HepG2 (cell line): ENCODE measurements at regions not wholly inside any gene's neighbourhood (a gene's known extent, or its start where the extent isn't known, plus 50 kb on each side); places are given as distances from the start of the nearest gene placed in this dataset.

Experiments used
- ATAC-seq: fragments of 200-7000 bp; cut with Tn5 transposase; 3 replicates; pipeline ENCODE4 v1.9.1; 2020; ENCODE audit warnings: mild to moderate bottlenecking, moderate library complexity
- BruUV-seq: library from RNA; stranded (reverse); fragments of 400-500 nt; replicated peaks from 2 replicates; lab custom pipeline; 2021; lab: Mats Ljungman, UMichigan
- CTCF ChIA-PET: fragments of 300-600 bp; formaldehyde crosslinking; extraction: SDS; loops from one replicate; lab custom pipeline; 2021; ENCODE audit warnings: low total read pairs, inconsistent platforms, low intra/inter-chr PET ratio; lab: Yijun Ruan, JAX
- POLR2A ChIA-PET: fragments of 350-600 bp; sonication (Branson Sonifier 250); formaldehyde crosslinking; loops from one replicate; lab custom pipeline; 2020; ENCODE audit warnings: antibody characterized with exemption, inconsistent platforms; lab: Yijun Ruan, JAX
- DNase-seq: peaks from one replicate; pipeline ENCODE4 v3.0.0-alpha.2; 2015; ENCODE audit warnings: low spot score
- FAIRE-seq: peaks from 3 replicates; lab custom pipeline; 2011; peaks lifted over from hg19 to GRCh38; lab: Jason Lieb, UNC
- H2AFZ ChIP-seq: one replicate; pipeline ENCODE4 v1.6.1; 2011; ENCODE audit warnings: low read length, inconsistent platforms
- H3K27ac ChIP-seq: fragments of 300-600 bp; 3 replicates; pipeline ENCODE4 v1.8.0; 2011; ENCODE audit warnings: mixed run types, mild to moderate bottlenecking, mixed read lengths, low read length, inconsistent platforms; ENCODE audit not compliant: insufficient read depth; ENCODE audit errors: extremely low read length
- H3K27me3 ChIP-seq, 2 experiments: fragments of 200-600 bp in 1 of 2; 2 replicates in 1 of 2; 3 replicates in 1 of 2; pipeline versions ENCODE4 v1.6.0 to v1.8.0; 2011; ENCODE audit warnings: low read length in 2 of 2, mild to moderate bottlenecking in 2 of 2, moderate library complexity in 2 of 2, inconsistent platforms in 1 of 2; ENCODE audit not compliant: insufficient read depth in 2 of 2, control insufficient read depth in 1 of 2
- H3K36me3 ChIP-seq, 2 experiments: fragments of 200-600 bp in 1 of 2; replicated peaks in 1 of 2; 2 replicates in 1 of 2; 3 replicates in 1 of 2; pipeline versions ENCODE4 v1.5.1 to v1.8.0; 2011; ENCODE audit warnings: low read length in 2 of 2, inconsistent platforms in 1 of 2; ENCODE audit not compliant: insufficient read depth in 2 of 2, control insufficient read depth in 1 of 2
- H3K4me1 ChIP-seq: 2 replicates; pipeline ENCODE4 v1.5.1; 2012; ENCODE audit warnings: low read length, inconsistent platforms; ENCODE audit not compliant: insufficient read depth
- H3K4me2 ChIP-seq: 2 replicates; pipeline ENCODE4 v1.6.0; 2011; ENCODE audit warnings: low read depth, low read length, inconsistent platforms
- H3K4me3 ChIP-seq, 3 experiments: fragments of 200-600 bp in 1 of 3; sonication (generic), shearing (Covaris generic) in 1 of 3; replicated peaks in 1 of 3; 2 replicates each; pipeline ENCODE4 v1.5.1; 2011 to 2016; ENCODE audit warnings: low read length in 3 of 3, inconsistent platforms in 2 of 3, low read depth in 2 of 3, mild to moderate bottlenecking in 2 of 3, control low read depth in 1 of 3, mixed read lengths in 1 of 3; ENCODE audit not compliant: insufficient read depth in 1 of 3
- H3K79me2 ChIP-seq: one replicate; pipeline ENCODE4 v1.6.1; 2011; ENCODE audit warnings: low read length, inconsistent platforms; ENCODE audit not compliant: insufficient read depth
- H3K9ac ChIP-seq: 2 replicates; pipeline ENCODE4 v1.6.0; 2011; ENCODE audit warnings: mild to moderate bottlenecking, low read depth, low read length, inconsistent platforms; ENCODE audit not compliant: insufficient read depth
- H3K9me3 ChIP-seq: 2 replicates; pipeline ENCODE4 v1.5.1; 2012; ENCODE audit warnings: mild to moderate bottlenecking, low read length
- H4K20me1 ChIP-seq: 2 replicates; pipeline ENCODE4 v1.6.0; 2011; ENCODE audit warnings: inconsistent platforms, mild to moderate bottlenecking, low read length, moderate library complexity; ENCODE audit not compliant: insufficient read depth
- CEBPZ ChIP-seq: IDR thresholded peaks from 2 replicates; pipeline ENCODE4 v1.6.1; 2012; ENCODE audit warnings: low read length, improper control_type of control experiment
- HMG20B ChIP-seq: conservative IDR thresholded peaks from 2 replicates; pipeline ENCODE4 v1.6.1; 2016; ENCODE audit warnings: missing genetic modification reagents, missing compliant biosample characterization
- PAXIP1 ChIP-seq: sonication (generic); formaldehyde crosslinking; conservative IDR thresholded peaks from 2 replicates; pipeline ENCODE4 v1.4.0; 2020; ENCODE audit warnings: mild to moderate bottlenecking, missing genetic modification reagents, moderate library complexity
- PHF8 ChIP-seq: sonication (generic); formaldehyde crosslinking; IDR thresholded peaks from 2 replicates; pipeline ENCODE4 v1.5.0; 2020; ENCODE audit warnings: missing genetic modification reagents
- RAD51 ChIP-seq: fragments of 450-650 bp; IDR thresholded peaks from 2 replicates; pipeline ENCODE4 v1.6.1; 2016; ENCODE audit warnings: borderline replicate concordance
- WIZ ChIP-seq: sonication (generic); formaldehyde crosslinking; IDR thresholded peaks from 2 replicates; pipeline ENCODE4 v1.5.1; 2020; ENCODE audit warnings: mild to moderate bottlenecking, missing genetic modification reagents
- YEATS2 ChIP-seq: sonication (generic); formaldehyde crosslinking; IDR thresholded peaks from 2 replicates; pipeline ENCODE4 v1.4.0; 2020; ENCODE audit warnings: missing genetic modification reagents, borderline replicate concordance
- ZNF430 ChIP-seq: sonication (generic); formaldehyde crosslinking; IDR thresholded peaks from 2 replicates; pipeline ENCODE4 v1.9.0; 2021; ENCODE audit warnings: mild to moderate bottlenecking, missing genetic modification reagents
- ZNF496 ChIP-seq: sonication (generic); formaldehyde crosslinking; IDR thresholded peaks from 2 replicates; pipeline ENCODE4 v1.8.1; 2023; ENCODE audit warnings: mild to moderate bottlenecking, moderate library complexity, missing genetic modification reagents; ENCODE audit not compliant: insufficient replicate concordance
- ZNF567 ChIP-seq: sonication (generic); formaldehyde crosslinking; IDR thresholded peaks from 2 replicates; pipeline ENCODE4 v1.8.1; 2023; ENCODE audit warnings: mild to moderate bottlenecking, missing genetic modification reagents, borderline replicate concordance
- ZNF800 ChIP-seq: sonication (generic); formaldehyde crosslinking; IDR thresholded peaks from 2 replicates; pipeline ENCODE4 v1.4.0; 2020; ENCODE audit warnings: missing genetic modification reagents
- WGBS: methylation state at CpG from one replicate; pipeline ENCODE4 v1.1.6; 2017; ENCODE audit warnings: low lambda C conversion rate; 5-methylcytosine and 5-hydroxymethylcytosine counted together
- in situ Hi-C: cut with HindIII; loops from 2 replicates; pipeline ENCODE4 v1.10.0; 2017; ENCODE audit warnings: low pct_unique_long_range_greater_than_20kb; ENCODE audit not compliant: extremely low pct_ligation_motif_present
- intact Hi-C: fragments of 100-400 bp; cut with micrococcal nuclease; formaldehyde crosslinking; loops from one replicate; pipeline ENCODE4 v1.10.0; 2022; ENCODE audit not compliant: unreplicated experiment

- CTCF ChIA-PET = no interaction called here
- H2AFZ ChIP-seq = no peak overlapping the region
- BruUV-seq = no TSS peak
- intact Hi-C loops = no loop called here
- H3K27ac ChIP-seq = no peak overlapping the region
- ATAC-seq = no peak
- no peaks in the 10 kb centered on the region for H3K36me3 ChIP-seq
- POLR2A ChIA-PET = no interaction called here
- H3K4me3 ChIP-seq = no peak overlapping the region
- in situ Hi-C loops = no loop called here
- no peak overlapping the region for H3K9ac ChIP-seq
- no peak overlapping the region for H3K4me2 ChIP-seq
- no peaks in the 10 kb centered on the region for H3K27me3 ChIP-seq
- WGBS = 0% methylated on average over 1 of the region's 1 CpG
- TF ChIP-seq YEATS2 = no peak
- TF ChIP-seq WIZ (CRISPR knock-in tag) = no peak
- no peak for TF ChIP-seq ZNF430 (CRISPR knock-in tag)
- no peak for TF ChIP-seq ZNF496 (CRISPR knock-in tag)
- H4K20me1 ChIP-seq = no peaks in the 10 kb centered on the region
- FAIRE-seq = no peak
- H3K4me1 ChIP-seq = no peaks in the 10 kb centered on the region
- no peak for DNase-seq
- no peaks in the 10 kb centered on the region for H3K9me3 ChIP-seq
- no peaks in the 10 kb centered on the region for H3K79me2 ChIP-seq
These were observed 143.9 kb downstream of the SS18 start for GRCh38 chr18:25946540-25946939.

- ATAC-seq (no peak), DNase-seq (no peak), FAIRE-seq (no peak)
- no peak overlapping the region for H2AFZ ChIP-seq
- POLR2A ChIA-PET = no interaction called here
- intact Hi-C loops = no loop called here
- in situ Hi-C loops = no loop called here
- whole genome bisulfite sequencing = 0% methylated on average over 1 of the region's 1 CpG
- H3K4me3 ChIP-seq = no peak overlapping the region
- no peak overlapping the region for H3K27ac ChIP-seq
- H3K9ac ChIP-seq = no peak overlapping the region
- no TSS peak for BruUV-seq
- no peaks in the 10 kb centered on the region for H3K79me2 ChIP-seq
- no peak overlapping the region for H3K4me2 ChIP-seq
- H4K20me1 ChIP-seq = no peaks in the 10 kb centered on the region; the same call in 1 of the 2 replicates
- no peaks in the 10 kb centered on the region for H3K4me1 ChIP-seq
- CTCF ChIA-PET = no interaction called here
- H3K27me3 ChIP-seq = no peaks in the 10 kb centered on the region
- H3K36me3 ChIP-seq = no peaks in the 10 kb centered on the region
- no peaks in the 10 kb centered on the region for H3K9me3 ChIP-seq
- TF ChIP-seq ZNF800 (CRISPR knock-in tag) (no peak), PAXIP1 (no peak), PHF8 (no peak), HMG20B (CRISPR knock-in tag) (no peak), CEBPZ (no peak), RAD51 (no peak), ZNF567 (CRISPR knock-in tag) (no peak)
These were observed 155.1 kb downstream of the SS18 start for GRCh38 chr18:25935356-25935755.
